Progenitor cell of endocrine pancreas (in vitro differentiated cells): ENCODE measurements at regions not wholly inside any gene's neighbourhood (a gene's known extent, or its start where the extent isn't known, plus 50 kb on each side); places are given as distances from the start of the nearest gene placed in this dataset.

Source experiments
- DNase-seq: peaks from one replicate; pipeline ENCODE4 v3.0.0; 2021; ENCODE audit warnings: low spot score; ENCODE audit not compliant: unreplicated experiment
- H3K27ac Mint-ChIP-seq: 2 replicates; pipeline ENCODE4 v1.8.0; 2021; ENCODE audit warnings: mild to moderate bottlenecking, moderate library complexity, mixed read lengths
- H3K27me3 Mint-ChIP-seq: 2 replicates; pipeline ENCODE4 v1.8.0; 2021; ENCODE audit warnings: mixed read lengths
- H3K36me3 Mint-ChIP-seq: 2 replicates; pipeline ENCODE4 v1.8.0; 2022; ENCODE audit warnings: mixed read lengths; ENCODE audit not compliant: insufficient read depth
- H3K4me1 Mint-ChIP-seq: 2 replicates; pipeline ENCODE4 v1.8.0; 2021; ENCODE audit warnings: low read depth, mixed read lengths
- H3K4me3 Mint-ChIP-seq: 2 replicates; pipeline ENCODE4 v1.8.0; 2021; ENCODE audit warnings: low read depth, mild to moderate bottlenecking, moderate library complexity, mixed read lengths
- H3K9me3 Mint-ChIP-seq: 2 replicates; pipeline ENCODE4 v1.8.0; 2021; ENCODE audit warnings: low read depth, mixed read lengths
- CTCF ChIP-seq: fragments of 200-600 bp; sonication (generic); IDR thresholded peaks from one replicate; pipeline ENCODE4 v1.5.0; 2021; ENCODE audit warnings: antibody characterized with exemption, mild to moderate bottlenecking; ENCODE audit not compliant: unreplicated experiment

- Mint-ChIP-seq H3K36me3 (no peaks in the 10 kb centered on the region), H3K4me1 (peaks cover 47% of the 10 kb centered on the region), H3K9me3 (no peaks in the 10 kb centered on the region), H3K4me3 (peak overlapping the region; percentile 20), H3K27ac (peak overlapping the region; percentile 90), H3K27me3 (no peaks in the 10 kb centered on the region)
- DNase-seq, result no peak
- no peak for TF ChIP-seq CTCF
Observed at GRCh38 chr20:11267131-11267761, 593.4 kb upstream of the JAG1 start.

GRCh38 chr20:11267762-11268335, 594.0 kb upstream of the JAG1 start:
- H3K4me1 Mint-ChIP-seq, result peaks cover 50% of the 10 kb centered on the region

GRCh38 chr20:11270566-11270965, 596.8 kb upstream of the JAG1 start:
- no peak for TF ChIP-seq CTCF
- no peak for DNase-seq
- no peaks in the 10 kb centered on the region for H3K9me3 Mint-ChIP-seq
- H3K36me3 Mint-ChIP-seq, result no peaks in the 10 kb centered on the region
- H3K27me3 Mint-ChIP-seq, result no peaks in the 10 kb centered on the region
- H3K27ac Mint-ChIP-seq, result no peak overlapping the region
- no peak overlapping the region for H3K4me3 Mint-ChIP-seq
- H3K4me1 Mint-ChIP-seq, result peaks cover 61% of the 10 kb centered on the region

More at GRCh38 chr20:11267762-11268335, 594.0 kb upstream of the JAG1 start:
- Mint-ChIP-seq H3K9me3 (no peaks in the 10 kb centered on the region), H3K27me3 (no peaks in the 10 kb centered on the region), H3K4me3 (no peak overlapping the region), H3K27ac (peak overlapping the region; percentile 90), H3K36me3 (no peaks in the 10 kb centered on the region)
- no peak for DNase-seq
- TF ChIP-seq CTCF, result no peak

- DNase-seq, result no peak
- TF ChIP-seq CTCF, result peak; percentile 53
- peaks cover 62% of the 10 kb centered on the region for H3K4me1 Mint-ChIP-seq
- no peaks in the 10 kb centered on the region for H3K27me3 Mint-ChIP-seq
- H3K9me3 Mint-ChIP-seq, result no peaks in the 10 kb centered on the region
- no peaks in the 10 kb centered on the region for H3K36me3 Mint-ChIP-seq
- H3K27ac Mint-ChIP-seq, result no peak overlapping the region
- no peak overlapping the region for H3K4me3 Mint-ChIP-seq
Observed at GRCh38 chr20:11271319-11271718, 597.5 kb upstream of the JAG1 start.

- Mint-ChIP-seq H3K4me3 (no peak overlapping the region), H3K27ac (no peak overlapping the region), H3K36me3 (no peaks in the 10 kb centered on the region), H3K9me3 (no peaks in the 10 kb centered on the region), H3K4me1 (peaks cover 63% of the 10 kb centered on the region), H3K27me3 (no peaks in the 10 kb centered on the region)
- TF ChIP-seq CTCF, result no peak
- DNase-seq, result no peak
Observed at GRCh38 chr20:11271920-11272594, 598.3 kb upstream of the JAG1 start.
